DND-41 (cell line): ENCODE measurements at regions not wholly inside any gene's neighbourhood (a gene's known extent, or its start where the extent isn't known, plus 50 kb on each side); places are given as distances from the start of the nearest gene placed in this dataset.

Experiments used
- ATAC-seq: fragments of 200-7000 bp; cut with Tn5 transposase; 3 replicates; pipeline ENCODE4 v1.9.1; 2021; ENCODE audit warnings: low read depth; ENCODE audit not compliant: insufficient read depth
- DNase-seq: peaks from one replicate; pipeline ENCODE4 v3.0.0-alpha.2; 2020
- H2AFZ ChIP-seq: 2 replicates; pipeline ENCODE4 v1.6.0; 2012; ENCODE audit warnings: low read depth, low read length
- H3K27ac ChIP-seq: 2 replicates; pipeline ENCODE4 v1.5.1; 2012; ENCODE audit warnings: low read length, inconsistent platforms
- H3K27me3 ChIP-seq: fragments of 200-600 bp; sonication (generic); 2 replicates; pipeline ENCODE4 v1.6.0; 2012; ENCODE audit warnings: low read length, mild to moderate bottlenecking, inconsistent platforms; ENCODE audit not compliant: insufficient read depth, poor library complexity
- H3K36me3 ChIP-seq: 2 replicates; pipeline ENCODE4 v1.5.1; 2012; ENCODE audit warnings: low read length, inconsistent platforms; ENCODE audit not compliant: insufficient read depth
- H3K4me1 ChIP-seq: 2 replicates; pipeline ENCODE4 v1.5.1; 2012; ENCODE audit warnings: mild to moderate bottlenecking, low read length; ENCODE audit not compliant: insufficient read depth
- H3K4me2 ChIP-seq: 2 replicates; pipeline ENCODE4 v1.6.0; 2012; ENCODE audit warnings: mild to moderate bottlenecking, moderate library complexity, low read length, inconsistent platforms; ENCODE audit not compliant: insufficient read depth
- H3K4me3 ChIP-seq, 2 experiments: fragments of 200-600 bp in 1 of 2; shearing (Covaris generic) in 1 of 2; 2 replicates each; pipeline ENCODE4 v1.5.1; 2012 to 2016; ENCODE audit warnings: inconsistent platforms in 2 of 2, low read length in 2 of 2, mild to moderate bottlenecking in 2 of 2, low read depth in 1 of 2, moderate library complexity in 1 of 2
- H3K79me2 ChIP-seq: 2 replicates; pipeline ENCODE4 v1.6.0; 2012; ENCODE audit warnings: low read length, inconsistent platforms; ENCODE audit not compliant: insufficient read depth
- H3K9ac ChIP-seq: 2 replicates; pipeline ENCODE4 v1.6.0; 2012; ENCODE audit warnings: low read depth, mild to moderate bottlenecking, inconsistent platforms, low read length, moderate library complexity
- H3K9me3 ChIP-seq: 2 replicates; pipeline ENCODE4 v1.5.1; 2012; ENCODE audit warnings: low read length, moderate library complexity, mild to moderate bottlenecking, inconsistent platforms; ENCODE audit not compliant: insufficient read depth, severe bottlenecking
- H4K20me1 ChIP-seq: 2 replicates; pipeline ENCODE4 v1.6.0; 2012; ENCODE audit warnings: low read length; ENCODE audit not compliant: insufficient read depth
- CTCF ChIP-seq: IDR thresholded peaks from 2 replicates; pipeline ENCODE4 v1.5.1; 2012; ENCODE audit warnings: borderline replicate concordance, low read length, moderate library complexity, mild to moderate bottlenecking; ENCODE audit not compliant: poor library complexity, severe bottlenecking; ENCODE audit errors: extremely low read depth
- EZH2 ChIP-seq: IDR thresholded peaks from 3 replicates; pipeline ENCODE4 v1.6.1; 2012; ENCODE audit warnings: borderline replicate concordance, low read depth, mild to moderate bottlenecking, moderate library complexity, low read length, inconsistent platforms; ENCODE audit not compliant: severe bottlenecking

GRCh38 chr17:52986056-52986662 lies 827.6 kb upstream of the CA10 start:
- Histone ChIP-seq H3K9ac (no peak overlapping the region), H3K27ac (no peak overlapping the region)

GRCh38 chr17:52982331-52982730 lies 823.8 kb upstream of the CA10 start:
- Histone ChIP-seq H3K4me1 (no peaks in the 10 kb centered on the region), H3K27ac (no peak overlapping the region), H3K4me2 (no peak overlapping the region), H3K27me3 (no peaks in the 10 kb centered on the region), H3K9me3 (no peaks in the 10 kb centered on the region), H2AFZ (no peak overlapping the region), H3K4me3 (no peak overlapping the region), H3K79me2 (no peaks in the 10 kb centered on the region), H4K20me1 (no peaks in the 10 kb centered on the region), H3K9ac (no peak overlapping the region), H3K36me3 (no peaks in the 10 kb centered on the region)
- TF ChIP-seq EZH2 (no peak), CTCF (no peak)
- no peak for DNase-seq
- no peak for ATAC-seq

More at GRCh38 chr17:52986056-52986662, 827.6 kb upstream of the CA10 start:
- Histone ChIP-seq H3K4me3 (no peak overlapping the region), H3K27me3 (no peaks in the 10 kb centered on the region), H3K4me1 (no peaks in the 10 kb centered on the region), H2AFZ (no peak overlapping the region), H3K36me3 (no peaks in the 10 kb centered on the region), H3K9me3 (no peaks in the 10 kb centered on the region), H3K4me2 (no peak overlapping the region), H3K79me2 (no peaks in the 10 kb centered on the region), H4K20me1 (no peaks in the 10 kb centered on the region)
- TF ChIP-seq EZH2 (no peak), CTCF (no peak)
- no peak for ATAC-seq
- no peak for DNase-seq

GRCh38 chr17:52979921-52980320 lies 821.4 kb upstream of the CA10 start:
- no peak overlapping the region for H2AFZ ChIP-seq
- H3K79me2 ChIP-seq: no peaks in the 10 kb centered on the region
- ATAC-seq: no peak

More at GRCh38 chr17:52979921-52980320, 821.4 kb upstream of the CA10 start:
- Histone ChIP-seq H3K9ac (no peak overlapping the region), H3K4me2 (no peak overlapping the region), H3K4me1 (no peaks in the 10 kb centered on the region), H3K36me3 (no peaks in the 10 kb centered on the region), H3K27ac (no peak overlapping the region), H3K27me3 (no peaks in the 10 kb centered on the region), H3K9me3 (no peaks in the 10 kb centered on the region), H4K20me1 (no peaks in the 10 kb centered on the region), H3K4me3 (no peak overlapping the region)
- TF ChIP-seq EZH2 (no peak), CTCF (no peak)
- no peak for DNase-seq
